ENCODE measurements at regions not wholly inside any gene's neighbourhood (a gene's known extent, or its start where the extent isn't known, plus 50 kb on each side); places are given as distances from the start of the nearest gene placed in this dataset.

GRCh38 chr6:145086197-145086596 is 649.1 kb downstream of the EPM2A start:
- TF ChIP-seq CTCF (IDR thresholded peaks at IDR 0.05; ENCODE audit: insufficient read depth, low read depth, low read length) = no peak
- H3K4me3 ChIP-seq (ENCODE audit: low read depth, low read length) = no peak overlapping the region
- DNase-seq (ENCODE audit: low read depth) = peak; percentile 18

- H3K4me3 ChIP-seq (ENCODE audit: low read depth, low read length) = no peak overlapping the region
- no peak for TF ChIP-seq CTCF (IDR thresholded peaks at IDR 0.05; ENCODE audit: insufficient read depth, low read depth, low read length)
- DNase-seq (ENCODE audit: low read depth) = no peak
Measured at GRCh38 chr6:145087034-145087433, 648.3 kb downstream of the EPM2A start.

- no peak for DNase-seq (ENCODE audit: low read depth)
- TF ChIP-seq CTCF (IDR thresholded peaks at IDR 0.05; ENCODE audit: insufficient read depth, low read depth, low read length) = no peak
- no peak overlapping the region for H3K4me3 ChIP-seq (ENCODE audit: low read depth, low read length)
Measured at GRCh38 chr6:145090801-145091585, 644.3 kb downstream of the EPM2A start.

GRCh38 chr6:145091586-145092142 is 643.7 kb downstream of the EPM2A start:
- DNase-seq (ENCODE audit: low read depth) = no peak
- TF ChIP-seq CTCF (IDR thresholded peaks at IDR 0.05; ENCODE audit: insufficient read depth, low read depth, low read length) = no peak
- H3K4me3 ChIP-seq (ENCODE audit: low read depth, low read length) = no peak overlapping the region

- H3K4me3 ChIP-seq (ENCODE audit: low read depth, low read length) = no peak overlapping the region
- DNase-seq (ENCODE audit: low read depth) = no peak
- TF ChIP-seq CTCF (IDR thresholded peaks at IDR 0.05; ENCODE audit: insufficient read depth, low read depth, low read length) = no peak
Measured at GRCh38 chr6:145092554-145092953, 642.8 kb downstream of the EPM2A start.

DNA sequence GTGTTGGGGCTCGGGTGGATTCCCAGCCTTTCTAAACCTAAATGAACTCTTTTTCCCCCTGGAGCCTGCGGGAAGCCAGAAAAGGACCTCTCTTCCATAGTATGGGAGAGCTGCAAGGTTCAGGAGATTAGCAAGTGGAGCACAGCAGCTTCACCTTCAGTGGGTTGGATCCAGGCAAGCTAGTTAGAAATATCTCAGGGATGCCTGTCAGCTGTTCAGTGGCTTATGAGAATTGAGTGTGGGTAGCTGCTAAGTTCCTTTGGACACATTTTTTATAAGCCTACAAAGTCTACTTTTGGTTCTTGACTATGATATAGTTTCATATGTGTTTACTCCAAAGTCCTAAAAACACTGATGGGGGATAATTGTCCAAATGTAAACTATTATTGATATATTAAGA is 642.1 kb downstream of the EPM2A start:
- DNase-seq (ENCODE audit: low read depth) = no peak
- no peak for TF ChIP-seq CTCF (IDR thresholded peaks at IDR 0.05; ENCODE audit: insufficient read depth, low read depth, low read length)
- H3K4me3 ChIP-seq (ENCODE audit: low read depth, low read length) = no peak overlapping the region

All from fibroblast of villous mesenchyme (primary cell).